ENCODE measurements at regions not wholly inside any gene's neighbourhood (a gene's known extent, or its start where the extent isn't known, plus 50 kb on each side); places are given as distances from the start of the nearest gene placed in this dataset.
"Not testable (repeated sequence)": the region's sequence is repeated elsewhere in the genome, so short reads cannot be mapped to it uniquely, and the experiment has no call there.

DNA sequence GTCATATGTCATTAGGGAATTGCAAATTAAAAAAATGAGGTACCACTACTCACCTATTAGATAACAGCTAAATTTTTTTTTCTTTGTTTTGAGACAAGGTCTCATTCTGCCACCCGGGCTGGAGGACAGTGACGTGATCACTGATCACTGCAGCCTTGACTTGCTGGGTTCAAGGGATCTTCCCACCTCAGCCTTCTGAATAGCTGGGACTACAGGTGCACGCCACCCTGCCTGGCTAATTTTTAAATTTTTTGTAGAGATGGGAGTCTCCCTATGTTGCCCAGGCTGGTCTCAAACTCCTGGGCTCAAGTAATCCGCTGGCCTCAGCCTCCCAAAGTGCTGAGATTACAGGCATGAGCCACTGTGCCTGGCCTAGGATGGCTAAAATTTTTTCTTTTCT, 57.1 kb upstream of the NCOA3 start:
- Histone ChIP-seq H3K4me1 (ENCODE audit: control insufficient read depth in 1 of 2, low read depth in 2 of 2) (peaks cover 0 to 9% of the 10 kb centered on the region in 2 donors), H3K36me3 (no peaks in the 10 kb centered on the region), H3K27ac (no peak overlapping the region), H3K4me3 (no peak overlapping the region), H3K9me3 (no peaks in the 10 kb centered on the region), H3K27me3 (replicated peaks; ENCODE audit: insufficient read depth) (no peaks in the 10 kb centered on the region)
- TF ChIP-seq, protein P1, sequence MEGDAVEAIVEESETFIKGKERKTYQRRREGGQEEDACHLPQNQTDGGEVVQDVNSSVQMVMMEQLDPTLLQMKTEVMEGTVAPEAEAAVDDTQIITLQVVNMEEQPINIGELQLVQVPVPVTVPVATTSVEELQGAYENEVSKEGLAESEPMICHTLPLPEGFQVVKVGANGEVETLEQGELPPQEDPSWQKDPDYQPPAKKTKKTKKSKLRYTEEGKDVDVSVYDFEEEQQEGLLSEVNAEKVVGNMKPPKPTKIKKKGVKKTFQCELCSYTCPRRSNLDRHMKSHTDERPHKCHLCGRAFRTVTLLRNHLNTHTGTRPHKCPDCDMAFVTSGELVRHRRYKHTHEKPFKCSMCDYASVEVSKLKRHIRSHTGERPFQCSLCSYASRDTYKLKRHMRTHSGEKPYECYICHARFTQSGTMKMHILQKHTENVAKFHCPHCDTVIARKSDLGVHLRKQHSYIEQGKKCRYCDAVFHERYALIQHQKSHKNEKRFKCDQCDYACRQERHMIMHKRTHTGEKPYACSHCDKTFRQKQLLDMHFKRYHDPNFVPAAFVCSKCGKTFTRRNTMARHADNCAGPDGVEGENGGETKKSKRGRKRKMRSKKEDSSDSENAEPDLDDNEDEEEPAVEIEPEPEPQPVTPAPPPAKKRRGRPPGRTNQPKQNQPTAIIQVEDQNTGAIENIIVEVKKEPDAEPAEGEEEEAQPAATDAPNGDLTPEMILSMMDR (IDR thresholded peaks at IDR 0.05) = no peak
- no peak for DNase-seq (ENCODE audit: low spot score)
- no peak for ATAC-seq (ENCODE audit: insufficient number of reproducible peaks, low FRiP score, low read depth)

DNA sequence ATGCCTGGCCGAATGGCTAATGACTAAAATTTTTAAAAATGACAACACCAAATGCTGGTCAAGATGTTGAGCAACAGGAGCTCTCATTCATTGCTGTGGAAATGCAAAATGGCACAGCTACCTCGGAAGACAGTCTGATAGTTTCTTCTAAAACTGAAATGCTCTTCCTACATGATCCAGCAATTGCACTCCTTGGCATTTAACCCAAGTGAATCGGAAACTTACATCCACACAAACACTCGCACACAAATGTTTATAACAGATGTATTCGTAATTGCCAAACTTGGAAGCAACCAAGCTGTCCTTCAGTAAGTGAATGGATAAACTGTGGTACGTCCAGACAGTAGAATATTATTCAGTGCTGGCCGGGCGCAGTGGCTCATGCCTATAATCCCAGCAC, 56.4 kb upstream of the NCOA3 start:
- no peak overlapping the region for H3K27ac ChIP-seq
- H3K27me3 ChIP-seq (replicated peaks; ENCODE audit: insufficient read depth) = no peaks in the 10 kb centered on the region
- TF ChIP-seq, protein P1 (IDR thresholded peaks at IDR 0.05) = no peak
- no peak overlapping the region for H3K4me3 ChIP-seq
- no peaks in the 10 kb centered on the region for H3K36me3 ChIP-seq
- DNase-seq (ENCODE audit: low spot score) (no peak), ATAC-seq (ENCODE audit: insufficient number of reproducible peaks, low FRiP score, low read depth) (no peak)
- peaks cover 0 to 9% of the 10 kb centered on the region in 2 donors for H3K4me1 ChIP-seq (ENCODE audit: control insufficient read depth in 1 of 2, low read depth in 2 of 2)
- H3K9me3 ChIP-seq = no peaks in the 10 kb centered on the region

DNA sequence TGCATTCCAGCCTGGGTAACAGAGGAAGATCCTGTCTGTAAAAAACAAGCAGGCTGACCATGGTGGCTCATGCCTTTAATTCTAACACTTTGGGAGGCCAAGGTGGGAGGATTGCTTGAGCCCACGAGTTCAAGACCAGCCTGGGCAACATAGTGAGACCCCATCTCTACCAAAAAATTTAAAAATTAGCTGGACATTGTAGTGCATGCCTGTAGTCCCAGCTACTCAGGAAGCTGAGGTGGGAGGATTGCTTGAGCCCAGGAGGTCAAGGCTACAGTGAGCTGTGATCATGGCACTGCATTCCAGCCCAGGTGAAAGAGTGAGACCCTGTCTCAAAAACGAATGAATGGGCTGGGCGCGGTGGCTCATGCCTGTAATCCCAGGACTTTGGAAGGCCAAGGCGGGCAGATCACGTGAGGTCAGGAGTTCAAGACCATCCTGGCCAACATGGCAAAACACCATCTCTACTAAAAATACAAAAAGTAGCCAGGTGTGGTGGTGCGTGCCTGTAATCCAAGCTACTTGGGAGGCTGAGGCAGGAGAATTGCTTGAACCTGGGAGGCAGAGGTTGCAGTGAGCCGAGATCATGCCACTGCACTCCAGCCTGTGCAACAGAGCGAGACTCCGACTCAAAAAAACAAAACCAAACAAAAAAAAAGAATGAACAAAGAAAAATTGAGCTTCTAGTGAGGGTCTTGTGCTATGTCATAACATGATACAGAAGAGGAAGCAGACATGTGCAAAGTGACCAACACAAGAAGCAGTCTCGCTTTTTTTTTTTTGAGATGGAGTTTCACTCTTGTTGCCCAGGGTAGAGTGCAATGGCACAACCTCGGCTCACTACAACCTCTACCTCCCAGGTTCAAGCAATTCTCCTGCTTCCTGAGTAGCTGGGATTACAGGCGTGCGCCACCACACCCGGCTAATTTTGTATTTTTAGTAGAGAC, 54.1 kb upstream of the NCOA3 start:
- H3K27ac ChIP-seq; ATAC-seq (ENCODE audit: insufficient number of reproducible peaks, low FRiP score, low read depth); H3K4me1 ChIP-seq (ENCODE audit: control insufficient read depth in 1 of 2, low read depth in 2 of 2); H3K4me3 ChIP-seq; H3K36me3 ChIP-seq; DNase-seq (ENCODE audit: low spot score); H3K27me3 ChIP-seq (replicated peaks; ENCODE audit: insufficient read depth); H3K9me3 ChIP-seq: not testable (repeated sequence)

DNA sequence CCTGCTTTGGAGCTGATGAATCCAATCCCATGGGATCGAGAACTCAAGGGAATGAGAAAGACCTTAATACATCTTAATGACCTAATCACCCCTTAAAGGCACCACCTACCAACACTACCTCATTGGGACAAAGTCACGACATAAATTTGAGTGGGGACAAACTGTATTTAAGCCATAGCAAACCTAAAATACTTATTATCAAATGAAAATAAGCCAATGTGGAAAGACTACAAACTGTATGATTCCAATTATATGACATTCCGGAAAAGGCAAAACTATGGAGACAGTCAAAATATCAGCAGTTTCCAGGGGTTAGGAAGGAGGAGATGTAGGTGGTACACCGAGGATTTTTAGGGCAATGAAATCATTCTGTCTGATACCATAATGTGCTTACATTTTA, 53.3 kb upstream of the NCOA3 start:
- Histone ChIP-seq H3K27me3 (replicated peaks; ENCODE audit: insufficient read depth) (no peaks in the 10 kb centered on the region), H3K4me3 (no peak overlapping the region), H3K27ac (no peak overlapping the region), H3K36me3 (no peaks in the 10 kb centered on the region), H3K9me3 (no peaks in the 10 kb centered on the region), H3K4me1 (ENCODE audit: control insufficient read depth in 1 of 2, low read depth in 2 of 2) (peaks cover 0 to 6% of the 10 kb centered on the region in 2 donors)
- TF ChIP-seq, protein P1 (IDR thresholded peaks at IDR 0.05) = no peak
- ATAC-seq (ENCODE audit: insufficient number of reproducible peaks, low FRiP score, low read depth) (no peak), DNase-seq (ENCODE audit: low spot score) (no peak)

DNA sequence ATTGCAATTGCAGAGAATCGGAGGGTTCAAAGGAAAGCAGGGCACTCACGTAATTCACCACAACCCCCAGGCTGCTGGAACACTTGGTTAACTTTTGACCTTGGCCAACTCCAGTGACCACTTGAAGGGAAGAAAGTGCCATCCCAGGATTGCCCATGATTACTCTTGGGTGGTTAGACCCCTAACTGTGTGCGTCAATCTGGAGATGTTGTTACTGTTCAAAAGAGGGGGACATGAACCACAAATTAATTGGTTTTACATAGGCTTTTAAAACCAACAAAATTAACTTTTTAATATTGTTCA, 50.1 kb upstream of the NCOA3 start:
- Histone ChIP-seq H3K4me3 (no peak overlapping the region), H3K4me1 (ENCODE audit: control insufficient read depth in 1 of 2, low read depth in 2 of 2) (peaks cover 0 to 7% of the 10 kb centered on the region in 2 donors), H3K27ac (no peak overlapping the region), H3K27me3 (replicated peaks; ENCODE audit: insufficient read depth) (no peaks in the 10 kb centered on the region), H3K36me3 (no peaks in the 10 kb centered on the region), H3K9me3 (no peaks in the 10 kb centered on the region)
- DNase-seq (ENCODE audit: low spot score) (no peak), ATAC-seq (ENCODE audit: insufficient number of reproducible peaks, low FRiP score, low read depth) (no peak)
- TF ChIP-seq, protein P1 (IDR thresholded peaks at IDR 0.05) = no peak
